Limb (tissue), 2 donors: ENCODE measurements at regions not wholly inside any gene's neighbourhood (a gene's known extent, or its start where the extent isn't known, plus 50 kb on each side); places are given as distances from the start of the nearest gene placed in this dataset.
"Not testable (repeated sequence)": the region's sequence is repeated elsewhere in the genome, so short reads cannot be mapped to it uniquely, and the experiment has no call there.

Experiments used
- DNase-seq, 2 donors: peaks; one replicate each; pipeline ENCODE4 v3.0.0-alpha.2; 2016; ENCODE audit errors: extremely low spot score in 2 of 2

GRCh38 chr1:19024532-19024931 lies 68.1 kb upstream of the IFFO2 start:
- DNase-seq, result no peak

DNA sequence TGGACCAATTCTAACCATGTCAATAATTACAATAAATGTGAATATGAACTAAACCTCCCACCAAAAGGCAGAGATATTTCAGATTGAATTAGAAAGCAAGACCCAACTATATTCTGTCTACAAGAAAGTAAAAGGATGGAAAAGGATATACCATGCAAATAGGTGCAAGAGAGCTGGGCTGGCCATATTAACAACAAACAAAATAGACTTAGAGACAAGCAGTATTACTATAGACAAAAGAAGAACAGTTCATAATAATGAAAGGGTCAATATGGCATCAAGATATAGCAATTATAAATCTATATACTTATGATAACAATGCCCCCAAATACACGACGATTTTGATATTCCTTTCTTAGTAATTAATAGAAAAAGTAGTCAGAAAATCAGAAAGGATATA lies 67.3 kb upstream of the IFFO2 start:
- DNase-seq, result no peak

DNA sequence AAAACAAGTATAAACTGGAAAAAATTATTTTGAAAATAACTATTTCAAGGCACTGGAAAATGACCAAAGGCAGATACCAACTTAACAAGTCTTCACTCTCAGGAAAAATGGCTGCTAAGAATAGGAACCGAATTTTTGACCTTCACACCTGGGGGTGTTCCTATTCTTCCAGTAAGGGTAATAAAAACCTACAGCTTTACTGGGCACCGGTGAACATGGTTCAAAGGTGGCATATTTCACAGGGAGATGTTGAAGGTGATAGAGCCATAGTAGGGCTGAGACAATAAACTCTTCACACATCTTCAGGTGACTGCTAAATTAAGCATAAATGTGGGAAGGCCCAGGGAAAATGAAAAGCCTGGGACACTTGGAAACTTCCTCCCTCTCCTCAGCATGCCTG lies 65.4 kb upstream of the IFFO2 start:
- DNase-seq, result no peak

DNA sequence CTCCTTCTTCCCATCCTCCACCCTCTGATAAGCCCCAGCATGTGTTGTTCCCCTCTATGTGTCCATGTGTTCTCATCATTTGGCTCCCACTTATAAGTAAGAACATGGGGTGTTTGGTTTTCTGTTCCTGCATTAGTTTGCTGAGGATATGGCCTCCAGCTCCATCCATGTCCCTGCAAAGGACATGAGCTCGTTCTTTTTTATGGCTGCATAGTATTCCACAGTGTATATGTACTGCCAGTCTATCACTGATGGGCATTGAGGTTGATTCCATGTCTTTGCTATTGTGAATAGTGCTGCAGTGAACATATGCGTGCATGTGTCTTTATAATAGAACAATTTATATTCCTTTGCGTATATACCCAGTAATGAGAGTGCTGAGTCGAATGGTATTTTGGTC lies 62.8 kb upstream of the IFFO2 start:
- not testable (repeated sequence) for DNase-seq

DNA sequence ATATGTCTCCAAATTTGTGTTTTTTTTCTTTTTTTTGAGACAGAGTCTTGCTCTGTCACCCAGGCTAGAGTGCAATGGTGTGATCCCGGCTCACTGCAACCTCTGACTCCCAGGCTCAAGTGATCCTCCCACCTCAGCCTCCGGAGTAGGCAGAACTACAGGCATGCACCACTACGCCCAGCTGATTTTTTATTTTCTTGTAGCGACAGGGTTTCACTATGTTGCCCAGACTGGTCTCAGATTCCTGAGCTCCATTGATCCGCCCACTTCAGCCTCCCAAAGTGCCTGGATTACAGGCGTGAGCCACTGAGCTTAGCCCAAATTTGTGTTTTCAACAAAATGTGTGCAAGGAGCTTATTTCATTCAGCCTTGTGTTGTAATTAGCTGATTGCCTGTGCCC lies 59.0 kb upstream of the IFFO2 start:
- no peak for DNase-seq

DNA sequence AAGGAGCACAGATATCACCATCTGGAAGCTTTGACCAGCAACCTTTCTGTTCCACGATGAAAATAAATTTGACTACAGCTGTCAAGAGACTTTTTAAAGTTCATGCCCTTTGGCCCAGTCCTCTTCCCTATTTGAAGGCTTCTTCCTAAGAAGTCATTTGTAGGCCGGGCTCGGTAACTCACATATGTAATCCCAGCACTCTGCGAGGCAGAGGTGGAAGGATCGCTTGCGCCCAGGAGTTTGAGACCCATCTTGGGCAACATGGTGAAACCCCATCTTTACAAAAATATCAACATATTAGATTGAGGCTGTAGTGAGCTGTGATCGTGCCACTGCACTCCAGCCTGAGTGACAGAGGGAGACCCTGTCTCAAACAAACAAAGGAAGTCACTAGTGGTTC lies 58.3 kb upstream of the IFFO2 start:
- no peak for DNase-seq

- no peak for DNase-seq
These were observed 57.5 kb upstream of the IFFO2 start for GRCh38 chr1:19013826-19014548.

DNA sequence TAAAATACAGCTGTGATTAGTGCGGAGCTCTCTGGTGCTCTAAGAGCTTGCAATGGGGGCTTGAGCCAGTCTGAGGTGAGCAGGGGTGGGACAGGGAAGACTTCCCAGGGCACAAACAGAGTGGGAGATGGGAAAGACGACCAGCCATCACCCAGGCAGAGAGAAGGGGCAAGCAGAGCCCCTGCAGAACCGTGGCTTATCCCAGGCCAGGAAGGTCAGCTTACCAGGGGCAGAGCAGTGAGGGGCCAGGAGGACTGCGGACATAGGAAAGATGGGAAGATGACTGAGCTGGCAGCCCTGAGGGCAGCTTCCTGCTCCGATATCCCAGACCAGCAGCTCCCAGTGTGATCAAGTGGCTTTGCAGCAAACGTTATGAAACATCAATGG lies 55.4 kb upstream of the IFFO2 start:
- DNase-seq, result no peak

DNA sequence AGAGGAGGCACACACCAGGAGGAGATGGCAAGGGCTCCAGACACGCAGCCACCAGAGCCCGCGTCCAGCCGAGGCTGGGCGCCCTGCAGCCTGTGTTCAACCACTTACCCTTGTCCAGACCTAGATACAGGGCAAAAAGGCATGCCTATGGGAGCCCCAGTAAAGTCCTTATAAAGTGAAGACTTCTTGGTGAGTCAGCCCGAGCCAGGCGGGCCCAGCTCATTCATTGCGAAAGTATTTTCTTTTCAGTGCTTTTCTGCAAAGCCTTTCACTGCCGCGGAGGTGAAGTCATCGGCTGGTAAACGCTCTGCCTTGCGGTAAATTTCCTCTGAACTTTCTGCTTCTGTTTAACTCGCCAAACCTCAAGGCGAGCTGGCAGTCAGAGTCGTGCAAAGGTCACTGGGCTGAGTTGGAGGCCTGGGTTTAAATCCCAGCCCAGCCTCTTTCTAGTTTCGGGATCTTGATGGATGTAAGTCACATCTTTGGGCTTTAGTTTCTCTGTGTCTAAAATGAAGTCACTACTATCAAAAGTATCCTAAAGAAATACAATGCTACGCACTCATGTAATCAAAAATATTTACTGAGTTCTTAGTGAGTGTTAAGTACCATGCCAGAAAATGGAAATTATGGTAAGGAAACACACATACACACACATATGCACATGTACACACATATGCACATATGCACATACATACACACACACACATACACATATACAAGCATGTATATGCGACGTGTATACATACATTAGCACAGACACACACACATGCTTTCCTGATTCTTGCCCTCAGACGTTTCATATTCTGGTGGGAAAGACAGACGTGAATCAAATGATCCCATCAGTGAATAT lies 54.7 kb upstream of the IFFO2 start:
- peak; percentile 61 to 66 for DNase-seq

DNA sequence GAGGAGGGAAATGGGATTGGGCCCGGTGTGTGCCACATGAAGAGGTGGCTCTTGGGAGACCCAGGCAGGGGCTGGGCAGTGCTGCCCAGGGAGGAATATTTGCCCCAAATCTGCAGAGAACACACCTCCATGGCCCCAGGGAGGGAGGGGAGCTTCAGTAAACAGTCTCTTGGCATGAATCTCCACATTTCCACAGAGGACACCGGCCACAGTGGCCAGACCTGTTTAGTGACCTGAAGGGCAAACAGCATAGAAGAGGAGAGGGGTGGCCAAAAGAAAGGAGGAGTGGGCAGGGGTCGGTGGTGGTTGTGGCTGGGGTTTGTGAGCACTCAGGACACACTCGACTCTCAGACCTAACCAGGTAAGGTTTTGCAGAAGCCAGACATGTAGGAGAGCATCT lies 54.0 kb upstream of the IFFO2 start:
- no peak for DNase-seq

DNA sequence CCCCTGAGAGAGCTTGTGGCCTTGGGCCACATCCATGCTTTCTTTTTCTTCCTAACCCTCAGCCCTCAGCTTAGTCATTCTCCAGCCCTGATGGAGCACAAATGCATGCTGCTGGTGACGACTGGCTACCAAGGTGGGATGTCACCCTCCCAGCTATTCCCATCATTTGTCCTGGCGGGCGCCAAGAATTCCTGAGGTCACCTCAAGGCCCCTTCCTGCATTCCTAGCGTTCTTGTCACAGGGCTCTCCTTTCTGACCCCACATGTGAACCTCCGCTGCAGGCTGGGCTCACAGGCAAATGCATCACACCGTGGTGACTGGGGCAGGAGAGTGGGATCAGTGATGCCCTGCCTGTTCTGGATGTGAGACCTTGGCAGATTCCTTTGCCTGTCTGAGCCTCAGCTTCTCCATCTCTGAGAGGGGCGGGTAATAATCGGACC lies 53.4 kb upstream of the IFFO2 start:
- DNase-seq, result no peak

GRCh38 chr1:19009126-19009881 lies 52.8 kb upstream of the IFFO2 start:
- no peak for DNase-seq

GRCh38 chr1:19007491-19008441 lies 51.3 kb upstream of the IFFO2 start:
- no peak for DNase-seq

DNA sequence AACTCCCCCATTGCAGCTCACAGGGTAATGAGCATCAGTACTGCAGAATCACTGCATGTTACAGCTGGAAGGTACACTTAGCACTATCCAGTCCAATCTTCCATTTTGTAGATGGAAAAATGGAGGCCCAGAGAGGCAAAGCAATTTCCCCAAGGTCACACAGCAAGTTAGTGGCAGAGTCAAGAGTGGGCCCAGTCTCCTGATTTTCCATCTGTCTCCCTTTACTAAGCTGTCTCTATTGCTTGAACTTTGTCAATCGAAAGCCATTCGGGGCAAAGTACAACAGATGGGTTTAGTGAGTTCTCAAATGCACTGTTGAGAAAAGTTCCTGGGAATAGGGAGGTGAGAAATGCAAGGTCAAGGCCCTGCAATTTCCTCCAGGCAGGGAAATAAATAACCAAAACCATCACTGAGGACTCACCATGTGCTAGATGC lies 50.4 kb upstream of the IFFO2 start:
- no peak for DNase-seq
